OCI-LY7 (cell line): ENCODE measurements at regions not wholly inside any gene's neighbourhood (a gene's known extent, or its start where the extent isn't known, plus 50 kb on each side); places are given as distances from the start of the nearest gene placed in this dataset.

Experiments
- BruUV-seq: library from RNA; stranded (reverse); fragments of 400-500 nt; replicated peaks from 2 replicates; lab custom pipeline; 2021; lab: Mats Ljungman, UMichigan
- CTCF ChIA-PET: fragments of 300-600 bp; sonication (Branson Sonifier 250); formaldehyde crosslinking; loops from one replicate; lab custom pipeline; 2022; ENCODE audit warnings: antibody characterized with exemption; ENCODE audit not compliant: unreplicated experiment; lab: Charles Lee
- POLR2A ChIA-PET: fragments of 300-600 bp; sonication (Branson Sonifier 250); formaldehyde crosslinking; loops from one replicate; lab custom pipeline; 2022; ENCODE audit warnings: antibody characterized with exemption; lab: Charles Lee
- DNase-seq: peaks from one replicate; pipeline ENCODE4 v3.0.0-alpha.2; 2015; ENCODE audit warnings: low spot score
- H2AFZ ChIP-seq: fragments of 200-600 bp; sonication (generic), shearing (Covaris generic); 2 replicates; pipeline ENCODE4 v1.6.1; 2014; ENCODE audit warnings: mild to moderate bottlenecking, antibody characterized with exemption, low read length, moderate library complexity
- H3K27ac ChIP-seq: fragments of 200-600 bp; sonication (generic); 2 replicates; pipeline ENCODE4 v1.5.1; 2014; ENCODE audit warnings: mixed run types, low read depth, mild to moderate bottlenecking, moderate library complexity, low read length, inconsistent platforms; ENCODE audit not compliant: poor library complexity, severe bottlenecking
- H3K36me3 ChIP-seq: fragments of 200-600 bp; sonication (generic); 2 replicates; pipeline ENCODE4 v1.6.1; 2014; ENCODE audit warnings: mild to moderate bottlenecking, antibody characterized with exemption, low read length, moderate library complexity, mixed read lengths; ENCODE audit not compliant: insufficient read depth
- H3K4me1 ChIP-seq: fragments of 200-600 bp; sonication (generic); 2 replicates; pipeline ENCODE4 v1.5.1; 2014; ENCODE audit warnings: mild to moderate bottlenecking, low read length; ENCODE audit not compliant: insufficient read depth, poor library complexity, severe bottlenecking
- H3K4me2 ChIP-seq: fragments of 200-600 bp; sonication (generic); 2 replicates; pipeline ENCODE4 v1.6.1; 2014; ENCODE audit warnings: mild to moderate bottlenecking, low read length
- H3K4me3 ChIP-seq: fragments of 200-600 bp; sonication (generic); 2 replicates; pipeline ENCODE4 v1.5.1; 2014; ENCODE audit warnings: mild to moderate bottlenecking, low read depth, low read length; ENCODE audit not compliant: poor library complexity, severe bottlenecking
- H3K79me2 ChIP-seq: fragments of 200-600 bp; sonication (generic); 2 replicates; pipeline ENCODE4 v1.6.1; 2016; ENCODE audit warnings: low read depth, mild to moderate bottlenecking, low read length, moderate library complexity, mixed read lengths; ENCODE audit not compliant: insufficient read depth
- H3K9me2 ChIP-seq: fragments of 200-600 bp; sonication (generic); 2 replicates; pipeline ENCODE4 v1.6.1; 2016; ENCODE audit warnings: mild to moderate bottlenecking, low read length, mixed read lengths; ENCODE audit not compliant: insufficient read depth
- H3K9me3 ChIP-seq: fragments of 200-600 bp; sonication (generic); 2 replicates; pipeline ENCODE4 v1.6.1; 2014; ENCODE audit warnings: mild to moderate bottlenecking, mixed run types, low read length, mixed read lengths
- H4K20me1 ChIP-seq: fragments of 200-600 bp; sonication (generic); 2 replicates; pipeline ENCODE4 v1.6.1; 2014; ENCODE audit warnings: mild to moderate bottlenecking, antibody characterized with exemption, low read length, moderate library complexity, mixed read lengths; ENCODE audit not compliant: insufficient read depth
- EZH2phosphoT487 ChIP-seq: fragments of 200-600 bp; sonication (generic); IDR thresholded peaks from 2 replicates; pipeline ENCODE4 v1.6.1; 2018; ENCODE audit warnings: low read depth, borderline replicate concordance, mild to moderate bottlenecking, mixed run types, antibody characterized with exemption, low read length, moderate library complexity, mixed read lengths
- intact Hi-C: fragments of 100-400 bp; cut with micrococcal nuclease; formaldehyde crosslinking; loops from one replicate; pipeline ENCODE4 v1.10.0; 2022; ENCODE audit not compliant: unreplicated experiment
- TF ChIP-seq, protein P1 (sequence below): fragments of 200-600 bp; sonication (generic); conservative IDR thresholded peaks from 2 replicates; pipeline ENCODE4 v1.5.1; 2014; ENCODE audit warnings: mild to moderate bottlenecking, antibody characterized with exemption, low read length, moderate library complexity, mixed read lengths

GRCh38 chr11:69981119-69981784 lies 96.9 kb upstream of the ANO1 start:
- intact Hi-C loops, result no loop called here
- CTCF ChIA-PET, result no interaction called here

DNA sequence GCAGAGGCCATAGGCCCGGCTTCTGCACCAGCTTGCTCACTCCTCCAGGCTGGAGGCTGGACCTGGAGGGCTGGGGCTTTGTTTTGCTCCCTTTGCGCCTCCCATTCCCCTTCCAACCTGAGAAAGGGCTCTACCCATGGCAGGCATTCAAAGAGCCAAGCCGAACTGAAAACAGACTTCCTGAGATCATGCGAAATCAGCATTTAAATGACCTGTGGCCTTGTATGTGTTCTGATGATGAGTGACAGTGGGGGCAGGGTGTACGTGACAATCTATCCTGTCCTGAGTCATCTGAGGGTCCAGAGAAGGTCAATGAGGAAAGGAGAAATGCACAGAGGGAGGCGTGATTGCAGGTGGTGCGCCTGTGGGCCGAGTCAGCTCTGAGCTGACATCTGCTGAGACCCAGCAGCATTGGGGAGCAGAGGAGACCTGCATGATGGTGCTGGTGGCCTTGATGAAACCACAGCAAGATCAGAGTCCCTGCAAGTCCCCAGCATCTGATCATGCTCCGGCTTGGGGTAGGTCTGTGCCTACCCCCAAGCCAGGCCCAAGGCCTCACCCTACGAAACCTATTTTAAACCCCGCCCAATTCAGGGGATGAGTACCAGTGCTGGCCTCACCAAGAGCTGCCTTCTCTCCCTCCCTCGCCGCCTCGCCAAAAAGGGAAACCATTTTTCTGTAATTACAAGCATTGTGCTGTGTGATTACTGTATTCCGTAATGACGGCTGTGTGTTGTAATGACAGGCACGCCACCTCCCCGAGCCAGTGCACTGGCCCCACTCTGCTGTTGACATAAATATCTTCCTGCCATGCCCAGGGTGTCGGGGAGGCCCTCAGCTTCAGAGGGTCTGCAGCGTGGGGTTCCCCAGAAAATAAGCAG lies 95.2 kb upstream of the ANO1 start:
- Histone ChIP-seq H3K4me3 (no peak overlapping the region), H3K36me3 (no peaks in the 10 kb centered on the region), H3K79me2 (no peaks in the 10 kb centered on the region), H4K20me1 (no peaks in the 10 kb centered on the region), H3K4me2 (no peak overlapping the region), H3K4me1 (no peaks in the 10 kb centered on the region), H3K9me3 (no peaks in the 10 kb centered on the region), H3K9me2 (no peaks in the 10 kb centered on the region), H3K27ac (no peak overlapping the region), H2AFZ (no peak overlapping the region)
- POLR2A ChIA-PET, result no interaction called here
- intact Hi-C loops, result no loop called here
- DNase-seq, result no peak
- CTCF ChIA-PET, result interaction anchor here (0.5 kb wide), 1 partner anchor 504 kb away, joined by 4 read pairs; no protein-coding TSS in a partner anchor
- TF ChIP-seq, protein P1, sequence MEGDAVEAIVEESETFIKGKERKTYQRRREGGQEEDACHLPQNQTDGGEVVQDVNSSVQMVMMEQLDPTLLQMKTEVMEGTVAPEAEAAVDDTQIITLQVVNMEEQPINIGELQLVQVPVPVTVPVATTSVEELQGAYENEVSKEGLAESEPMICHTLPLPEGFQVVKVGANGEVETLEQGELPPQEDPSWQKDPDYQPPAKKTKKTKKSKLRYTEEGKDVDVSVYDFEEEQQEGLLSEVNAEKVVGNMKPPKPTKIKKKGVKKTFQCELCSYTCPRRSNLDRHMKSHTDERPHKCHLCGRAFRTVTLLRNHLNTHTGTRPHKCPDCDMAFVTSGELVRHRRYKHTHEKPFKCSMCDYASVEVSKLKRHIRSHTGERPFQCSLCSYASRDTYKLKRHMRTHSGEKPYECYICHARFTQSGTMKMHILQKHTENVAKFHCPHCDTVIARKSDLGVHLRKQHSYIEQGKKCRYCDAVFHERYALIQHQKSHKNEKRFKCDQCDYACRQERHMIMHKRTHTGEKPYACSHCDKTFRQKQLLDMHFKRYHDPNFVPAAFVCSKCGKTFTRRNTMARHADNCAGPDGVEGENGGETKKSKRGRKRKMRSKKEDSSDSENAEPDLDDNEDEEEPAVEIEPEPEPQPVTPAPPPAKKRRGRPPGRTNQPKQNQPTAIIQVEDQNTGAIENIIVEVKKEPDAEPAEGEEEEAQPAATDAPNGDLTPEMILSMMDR, result no peak
- no peak for TF ChIP-seq EZH2phosphoT487
- BruUV-seq, result no TSS peak

More at GRCh38 chr11:69981119-69981784, 96.9 kb upstream of the ANO1 start:
- no peak overlapping the region for H3K4me3 ChIP-seq
- no peaks in the 10 kb centered on the region for H3K36me3 ChIP-seq
- H3K79me2 ChIP-seq, result no peaks in the 10 kb centered on the region
- TF ChIP-seq, protein P1, result no peak
- TF ChIP-seq EZH2phosphoT487, result no peak
- no peak overlapping the region for H3K27ac ChIP-seq
- H3K9me2 ChIP-seq, result no peaks in the 10 kb centered on the region
- DNase-seq, result no peak
- no TSS peak for BruUV-seq
- POLR2A ChIA-PET, result no interaction called here
- no peaks in the 10 kb centered on the region for H3K4me1 ChIP-seq
- no peak overlapping the region for H3K4me2 ChIP-seq
- H2AFZ ChIP-seq, result no peak overlapping the region
- no peaks in the 10 kb centered on the region for H3K9me3 ChIP-seq
- H4K20me1 ChIP-seq, result no peaks in the 10 kb centered on the region

DNA sequence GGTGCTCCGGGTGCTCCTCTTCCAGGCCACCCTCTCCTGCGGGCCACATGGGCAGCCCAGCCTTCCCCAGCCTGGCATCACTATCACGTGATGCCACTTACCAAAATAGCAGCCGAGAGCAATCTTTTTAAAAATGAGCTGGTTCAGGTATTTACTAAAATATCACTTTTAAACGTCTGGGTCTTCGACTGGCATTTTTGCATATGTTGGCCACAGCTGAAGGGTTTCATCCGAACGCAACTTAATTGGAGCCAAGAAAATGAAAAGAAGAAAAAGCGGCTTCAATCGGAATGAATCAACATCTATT lies 94.6 kb upstream of the ANO1 start:
- intact Hi-C loops, result no loop called here
- CTCF ChIA-PET, result interaction anchor here (0.5 kb wide), 1 partner anchor 505 kb away, joined by 4 read pairs; no protein-coding TSS in a partner anchor

More for the DNA sequence above, 94.6 kb upstream of the ANO1 start:
- no peak overlapping the region for H3K4me3 ChIP-seq
- TF ChIP-seq, protein P1, result no peak
- TF ChIP-seq EZH2phosphoT487, result no peak
- no peak overlapping the region for H3K27ac ChIP-seq
- H3K9me2 ChIP-seq, result no peaks in the 10 kb centered on the region
- no peak overlapping the region for H3K4me2 ChIP-seq
- DNase-seq, result no peak
- no peaks in the 10 kb centered on the region for H3K9me3 ChIP-seq
- no peaks in the 10 kb centered on the region for H3K79me2 ChIP-seq
- H2AFZ ChIP-seq, result no peak overlapping the region
- POLR2A ChIA-PET, result no interaction called here
- no peaks in the 10 kb centered on the region for H4K20me1 ChIP-seq
- BruUV-seq, result no TSS peak
- no peaks in the 10 kb centered on the region for H3K36me3 ChIP-seq
- no peaks in the 10 kb centered on the region for H3K4me1 ChIP-seq
